NCI-H774 (cell line): ENCODE measurements at regions not wholly inside any gene's neighbourhood (a gene's known extent, or its start where the extent isn't known, plus 50 kb on each side); places are given as distances from the start of the nearest gene placed in this dataset.
A peak's percentile ranks its signal among the peaks of the same experiment; 100 is the strongest.

Experiments used
- DNase-seq: peaks from one replicate; lab custom pipeline; 2025; lab: John Stamatoyannopoulos, UW

DNA sequence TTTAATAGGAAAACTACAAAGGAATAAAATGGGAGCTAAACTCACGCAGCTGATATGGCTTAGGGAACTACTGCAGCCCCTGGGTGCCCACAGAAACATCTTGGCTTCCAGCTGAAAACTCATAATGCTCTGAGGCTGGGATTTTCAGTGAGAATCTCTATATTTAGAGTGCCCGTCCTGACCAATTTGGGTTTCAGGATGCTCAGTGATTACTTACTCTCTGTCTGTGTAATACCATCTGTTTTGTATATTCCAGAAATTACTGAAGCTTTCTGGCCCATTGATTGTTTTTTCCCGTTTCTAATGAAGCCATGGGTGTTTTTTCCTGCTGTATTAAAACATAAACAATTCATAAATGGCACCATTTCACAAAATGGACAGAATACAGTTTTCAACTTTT lies 50.6 kb upstream of the ZNF385D start:
- DNase-seq, result no peak

DNA sequence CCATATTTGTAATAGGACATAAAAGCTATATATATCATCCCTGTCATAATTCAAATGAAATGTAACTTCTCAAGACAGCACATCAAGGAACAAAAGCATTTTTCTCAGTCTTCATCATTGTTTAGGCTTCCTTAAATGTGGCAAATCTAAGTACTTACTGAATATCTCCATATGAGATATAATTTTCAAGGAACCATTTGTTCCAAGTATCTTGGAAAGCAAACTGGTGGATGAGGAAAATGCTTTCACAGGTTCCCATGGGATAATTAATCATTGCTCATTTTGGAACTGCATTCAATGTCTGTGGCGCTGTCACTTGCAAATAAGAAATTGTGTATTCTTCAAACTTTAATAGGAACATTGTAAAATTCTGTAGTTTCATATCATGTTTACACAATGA lies 52.6 kb upstream of the ZNF385D start:
- no peak for DNase-seq

DNA sequence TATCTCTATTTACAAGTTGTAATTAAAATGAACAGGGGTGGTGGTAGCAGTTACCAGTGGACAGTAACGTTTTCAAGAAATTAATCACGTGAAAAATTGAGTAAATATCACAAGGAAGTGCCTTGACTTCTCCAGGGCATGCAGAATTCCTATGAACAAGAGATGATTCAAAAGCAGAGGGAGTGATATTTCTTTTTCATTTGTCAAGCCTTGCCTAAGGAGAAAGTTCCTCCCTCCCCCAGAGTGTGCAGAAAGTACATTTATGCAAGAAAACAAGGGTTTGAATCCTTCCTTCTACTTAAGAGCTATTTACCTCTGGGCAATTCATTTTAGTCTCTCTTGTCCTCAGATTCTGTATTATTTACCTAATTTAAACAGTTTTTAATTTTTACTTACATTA lies 53.3 kb upstream of the ZNF385D start:
- no peak for DNase-seq

DNA sequence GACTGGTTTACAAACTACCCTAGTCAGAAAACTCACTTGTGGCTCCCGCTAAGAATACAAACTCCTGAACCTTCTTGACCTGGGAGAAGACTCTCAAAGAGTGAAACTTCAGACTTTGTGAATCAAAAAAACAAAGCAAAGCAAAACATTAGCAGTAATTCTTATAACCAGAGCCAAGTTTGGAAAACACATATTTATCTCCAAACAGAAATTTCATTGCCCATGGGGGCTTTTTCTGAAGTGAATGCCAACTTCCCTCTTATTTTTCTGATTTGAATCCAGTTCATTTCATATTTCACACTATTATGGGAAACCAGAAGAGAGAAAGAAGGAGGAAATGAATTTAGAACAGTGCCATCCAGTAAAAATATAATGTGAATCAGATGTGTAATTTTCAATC lies 55.7 kb upstream of the ZNF385D start:
- DNase-seq, result no peak

DNA sequence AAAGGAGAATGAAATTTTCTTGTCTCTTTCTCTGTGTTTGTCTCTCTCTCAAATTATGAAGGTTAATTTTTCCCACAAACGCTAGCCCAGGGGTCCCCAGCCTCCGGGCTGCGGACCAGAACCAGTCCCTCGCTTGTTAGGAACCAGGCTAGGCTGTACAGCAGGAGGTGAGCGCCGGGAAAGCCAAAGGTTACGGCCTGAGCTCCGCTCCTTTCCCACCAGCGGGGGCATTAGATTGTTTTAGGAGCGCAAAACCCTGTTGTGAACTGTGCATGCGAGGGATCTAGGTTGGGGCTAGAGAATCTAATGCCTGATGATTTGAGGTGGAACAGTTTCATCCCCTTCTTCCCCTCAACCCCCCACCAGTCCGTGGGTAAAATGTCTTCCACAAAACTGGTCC lies 74.7 kb upstream of the ZNF385D start:
- no peak for DNase-seq

DNA sequence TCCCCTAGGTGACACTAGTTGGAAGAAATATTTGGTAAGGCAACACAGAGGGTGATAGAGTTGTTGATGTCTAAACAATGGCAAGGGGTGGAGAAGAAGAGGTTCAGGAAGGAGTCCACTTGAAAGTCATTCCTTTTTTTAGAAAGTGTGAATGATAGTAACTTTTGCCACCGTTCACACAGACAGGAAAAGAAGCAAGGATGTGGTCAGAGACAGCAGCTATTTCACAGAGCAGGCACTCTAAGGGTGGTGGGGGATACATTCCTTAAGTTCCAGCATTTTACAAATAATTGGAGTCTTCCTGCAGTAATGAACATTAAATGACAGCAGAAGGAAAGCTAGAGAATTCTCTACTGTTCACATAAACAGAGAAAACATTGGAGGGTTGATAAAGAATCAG lies 75.4 kb upstream of the ZNF385D start:
- DNase-seq, result no peak

DNA sequence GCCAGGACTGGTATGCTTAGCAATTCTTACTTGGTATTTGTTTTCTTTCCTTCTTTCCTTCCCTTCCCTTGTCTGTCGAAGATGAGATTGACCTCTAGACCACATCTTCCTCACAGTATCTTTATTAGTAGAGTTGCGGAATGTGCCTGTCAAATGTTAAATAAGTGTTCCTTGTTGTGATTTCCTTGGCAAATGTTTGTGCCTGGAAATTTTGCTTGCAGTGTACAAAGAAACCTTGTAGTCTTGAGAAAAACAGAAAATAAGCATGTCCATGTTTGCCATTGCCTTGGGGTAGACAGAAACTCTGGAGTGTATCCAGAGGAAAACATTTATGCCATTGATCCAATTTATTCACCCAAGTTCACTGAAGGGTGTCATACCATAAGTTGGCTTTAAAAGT lies 79.5 kb upstream of the ZNF385D start:
- DNase-seq, result no peak

DNA sequence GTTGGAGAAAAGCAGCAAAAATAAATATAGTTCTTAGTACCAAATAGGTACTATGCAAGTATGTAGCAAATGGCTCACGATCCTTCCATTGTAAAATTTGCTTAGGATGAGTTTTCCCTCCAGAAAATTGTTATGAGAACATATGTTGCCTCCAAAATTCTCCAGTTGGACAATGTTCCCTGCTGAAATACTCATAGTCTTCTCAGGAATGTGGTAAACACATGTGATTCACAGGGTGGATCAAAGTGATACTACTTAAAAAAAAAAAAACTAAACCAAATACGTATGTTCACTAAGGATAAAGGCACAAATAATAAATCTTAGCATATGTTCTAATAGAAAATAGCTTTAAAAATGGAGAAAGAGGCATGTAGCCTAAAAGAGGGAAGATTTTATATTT lies 84.3 kb upstream of the ZNF385D start:
- no peak for DNase-seq

DNA sequence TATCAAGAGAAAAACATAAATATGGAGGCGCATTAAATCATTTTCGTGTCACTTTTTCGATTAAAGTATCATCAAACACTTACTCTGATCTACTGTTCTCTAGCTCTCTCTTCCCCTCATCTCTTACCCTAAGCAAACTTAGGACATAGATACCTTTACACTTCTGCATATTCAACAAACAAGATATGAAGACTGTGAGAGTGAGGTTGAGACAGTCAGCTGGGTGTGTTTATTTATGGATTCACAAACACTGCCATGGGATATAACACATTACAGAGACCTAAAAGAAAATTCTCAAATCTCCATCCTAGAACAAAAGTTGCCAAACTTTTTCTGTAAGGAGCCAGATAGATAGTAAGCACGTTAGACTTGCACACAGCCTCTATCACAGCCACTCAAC lies 85.2 kb upstream of the ZNF385D start:
- DNase-seq, result no peak

DNA sequence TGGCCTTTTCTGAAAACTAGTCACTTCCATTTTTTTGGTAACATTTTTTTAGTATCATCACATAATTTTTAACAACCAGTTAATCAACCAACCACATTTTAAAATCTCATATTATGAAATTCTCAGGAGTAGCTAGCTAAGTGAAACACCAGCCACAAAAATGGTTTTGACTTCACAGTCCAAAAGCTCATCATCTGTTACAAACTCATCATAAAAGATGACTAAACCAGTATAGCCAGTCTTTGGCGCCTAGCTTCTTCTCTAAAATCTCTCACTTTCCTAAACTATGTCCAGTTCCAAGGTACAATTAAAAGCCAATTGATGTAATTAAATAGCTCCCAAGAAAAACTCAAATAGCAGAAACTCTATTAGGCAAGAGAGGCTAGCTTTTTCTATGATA lies 88.2 kb upstream of the ZNF385D start:
- no peak for DNase-seq

DNA sequence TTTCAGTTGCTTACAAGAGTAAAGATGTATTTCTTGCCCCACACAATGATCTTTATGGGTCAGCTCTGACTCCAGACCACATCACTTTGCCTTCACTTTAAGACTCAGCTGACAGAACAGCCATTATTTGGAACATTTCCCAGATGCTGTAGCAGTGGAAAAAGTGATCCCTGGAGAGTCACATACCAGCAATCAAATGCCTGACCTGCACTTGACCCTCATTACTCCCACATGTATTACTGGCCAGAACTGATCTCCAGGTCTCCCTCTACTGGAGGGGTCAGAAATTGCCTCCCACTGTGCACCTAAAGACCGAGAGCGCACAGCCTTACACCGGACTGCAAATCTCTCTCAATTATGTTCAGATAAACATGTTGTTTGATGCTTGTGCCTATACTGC lies 88.6 kb upstream of the ZNF385D start:
- DNase-seq, result no peak

DNA sequence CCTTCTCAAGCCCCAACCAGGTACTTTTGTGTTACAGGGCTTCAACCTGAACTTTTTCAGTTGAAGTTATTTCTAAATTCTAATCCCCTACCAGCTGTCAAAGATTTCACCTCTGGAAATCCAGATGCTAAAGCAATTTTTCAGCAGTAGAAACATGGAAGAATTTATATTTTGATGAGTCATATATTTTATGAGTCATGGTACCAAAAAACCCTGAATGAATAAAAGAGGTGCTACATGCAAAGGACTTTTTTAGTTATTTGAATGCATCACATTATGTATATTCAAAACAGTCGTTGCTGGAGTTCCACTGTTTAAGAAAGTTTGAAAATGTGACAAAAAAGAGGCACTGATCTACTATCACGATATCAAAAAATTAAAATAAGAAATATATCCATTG lies 96.0 kb upstream of the ZNF385D start:
- no peak for DNase-seq

DNA sequence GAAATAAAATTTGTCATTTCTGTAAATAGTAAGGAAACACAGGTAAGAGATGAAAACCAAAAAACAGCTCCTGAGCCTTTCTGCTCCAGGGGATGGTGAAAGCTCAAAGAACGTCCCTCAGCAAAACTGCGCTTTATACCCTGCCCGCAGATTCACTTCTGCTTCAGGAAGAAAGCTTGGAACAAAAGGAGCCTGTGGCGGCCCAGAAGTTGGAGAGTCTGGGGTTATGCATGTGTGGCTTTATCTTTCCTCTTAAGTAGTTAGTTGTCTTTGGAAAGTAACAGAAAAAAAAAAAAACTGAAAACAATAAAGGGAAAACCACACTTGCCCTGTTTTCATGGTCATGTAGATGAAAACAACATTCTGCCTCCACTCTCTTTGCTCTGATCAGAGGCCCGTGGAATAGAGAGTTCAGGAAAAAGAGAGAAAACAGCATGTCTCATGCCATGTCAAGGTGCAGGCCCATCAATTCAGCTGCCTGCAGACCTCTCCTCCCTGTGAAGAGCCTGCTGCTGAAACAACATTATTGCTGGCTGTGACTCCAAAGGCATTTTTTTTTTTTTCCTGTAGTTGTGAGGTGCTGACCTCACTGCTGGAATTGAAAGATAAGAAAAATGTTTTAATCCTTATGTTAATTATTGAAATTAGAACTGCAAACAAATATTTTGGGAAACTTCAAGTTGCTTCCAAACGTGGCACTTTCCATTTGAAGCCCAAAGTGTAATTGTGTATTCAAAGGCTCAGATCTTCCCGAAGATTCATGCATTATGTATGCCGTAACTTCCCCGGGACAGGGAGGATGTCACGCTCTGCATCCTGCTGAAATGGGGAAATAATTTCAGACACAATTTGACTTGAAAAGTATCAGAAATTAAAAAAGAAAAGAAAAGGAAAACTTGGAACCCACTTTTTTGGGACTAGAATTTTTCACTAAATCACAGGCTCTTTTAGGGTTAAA lies 108.4 kb upstream of the ZNF385D start:
- no peak for DNase-seq

DNA sequence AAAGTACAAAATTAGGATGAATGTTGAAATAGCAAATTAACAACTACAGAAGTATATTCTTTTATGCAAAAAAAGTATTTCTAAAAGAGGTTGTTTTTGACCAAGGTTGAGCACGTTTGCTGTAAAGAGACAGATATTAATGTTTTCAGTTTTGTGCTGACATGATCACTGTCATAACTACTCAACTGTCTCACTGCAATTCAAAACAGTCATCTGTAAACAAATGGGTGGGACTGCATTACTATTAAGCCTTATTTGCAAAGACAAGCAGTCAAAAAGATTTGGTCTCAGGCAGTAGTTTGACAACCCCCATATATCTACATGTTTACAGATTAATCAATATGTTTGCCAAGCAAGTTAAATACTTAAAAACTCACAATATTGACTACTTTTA lies 109.1 kb upstream of the ZNF385D start:
- DNase-seq, result no peak

DNA sequence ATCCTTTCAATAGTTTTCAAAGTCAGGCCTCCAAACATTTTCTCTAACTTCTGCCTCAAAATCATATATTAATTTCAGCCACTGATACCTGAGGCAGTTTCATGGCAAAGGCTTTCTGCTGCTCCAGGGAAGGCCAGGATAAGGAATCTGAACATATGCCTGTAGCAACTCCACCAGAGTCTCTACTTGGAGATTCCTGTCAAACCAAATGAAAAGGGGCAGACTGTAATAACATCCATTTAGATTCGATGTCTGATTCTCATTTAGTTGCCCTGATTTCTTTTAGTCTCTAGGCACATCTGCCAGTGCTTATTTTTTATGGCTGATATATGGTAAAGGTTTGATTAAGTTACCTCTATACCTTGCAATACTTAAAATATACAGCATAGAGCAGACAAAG lies 109.6 kb upstream of the ZNF385D start:
- DNase-seq, result no peak

DNA sequence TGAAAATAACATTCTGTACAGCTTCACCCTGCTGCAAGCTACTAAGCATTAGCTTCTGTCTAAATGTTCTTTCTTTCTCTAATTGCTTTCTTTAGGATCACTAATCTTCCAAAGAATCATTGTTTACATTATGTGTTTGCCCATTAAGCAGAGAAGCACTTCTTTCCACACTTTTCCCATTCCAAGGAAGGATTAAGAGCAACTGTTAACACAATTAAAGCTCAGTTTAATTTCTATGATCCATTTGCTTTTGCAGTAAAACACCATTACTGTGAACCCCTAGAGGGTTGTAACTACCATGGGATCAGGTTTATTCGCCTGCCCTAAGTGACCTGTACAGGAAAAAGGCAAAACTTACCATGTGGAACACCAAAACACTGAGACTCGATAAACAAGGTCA lies 125.8 kb upstream of the ZNF385D start:
- DNase-seq, result no peak

DNA sequence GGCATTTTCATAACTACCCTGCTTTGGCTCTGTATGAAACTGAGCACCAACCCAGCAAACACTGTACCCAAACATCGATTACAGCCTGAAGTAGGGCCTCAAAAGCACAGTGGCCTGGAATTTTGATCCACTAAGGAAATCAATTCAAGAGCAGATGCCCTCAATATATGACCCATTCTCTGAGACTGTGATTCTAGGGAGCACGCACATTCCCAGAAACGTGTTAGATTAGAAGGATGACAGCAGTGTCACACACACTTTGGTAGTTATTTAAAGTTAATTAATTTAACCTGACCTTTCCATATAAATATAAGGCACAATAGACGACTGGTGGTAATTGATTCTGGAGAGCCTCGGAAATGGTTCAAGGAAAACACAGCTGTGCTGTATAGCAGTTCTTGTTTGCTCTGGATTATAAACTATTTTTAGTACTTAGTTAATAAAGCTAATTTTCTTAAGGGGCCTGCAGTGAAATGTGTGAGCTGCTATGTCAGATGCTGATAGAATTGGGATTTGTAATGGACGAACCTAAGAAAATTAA lies 126.3 kb upstream of the ZNF385D start:
- peak; percentile 48 for DNase-seq

DNA sequence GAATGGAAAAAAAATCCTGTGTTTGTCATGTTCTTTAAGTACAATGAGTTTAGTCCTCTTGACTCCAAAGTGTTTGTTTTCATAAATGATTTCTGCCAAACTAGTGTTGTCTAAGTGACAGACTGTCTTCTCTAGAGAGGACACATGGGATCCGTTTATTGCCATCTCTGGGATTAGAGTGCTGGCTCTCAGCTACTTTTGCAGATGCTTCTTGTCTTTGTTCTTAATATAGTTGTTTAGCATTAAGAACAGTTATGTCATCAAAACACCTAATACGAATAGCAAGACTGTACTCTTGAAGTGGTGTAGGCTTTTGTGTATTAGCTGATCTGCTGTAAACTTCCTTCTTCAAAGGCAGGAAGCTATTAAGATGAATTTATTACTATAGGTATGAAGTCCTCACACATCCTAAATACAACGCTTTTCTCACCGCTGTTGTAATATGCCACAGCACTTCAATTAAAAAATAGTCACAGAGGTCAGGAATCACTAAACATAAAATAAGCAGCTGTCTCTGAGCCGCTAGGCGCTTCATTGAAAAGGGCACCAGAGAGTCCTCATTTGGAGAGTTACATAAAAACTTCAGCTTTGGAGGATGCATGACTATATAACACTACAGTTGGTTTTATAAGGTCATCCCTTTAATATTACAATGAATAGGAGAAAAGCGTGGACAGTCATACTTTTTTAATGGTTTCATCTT lies 128.3 kb upstream of the ZNF385D start:
- DNase-seq, result no peak

DNA sequence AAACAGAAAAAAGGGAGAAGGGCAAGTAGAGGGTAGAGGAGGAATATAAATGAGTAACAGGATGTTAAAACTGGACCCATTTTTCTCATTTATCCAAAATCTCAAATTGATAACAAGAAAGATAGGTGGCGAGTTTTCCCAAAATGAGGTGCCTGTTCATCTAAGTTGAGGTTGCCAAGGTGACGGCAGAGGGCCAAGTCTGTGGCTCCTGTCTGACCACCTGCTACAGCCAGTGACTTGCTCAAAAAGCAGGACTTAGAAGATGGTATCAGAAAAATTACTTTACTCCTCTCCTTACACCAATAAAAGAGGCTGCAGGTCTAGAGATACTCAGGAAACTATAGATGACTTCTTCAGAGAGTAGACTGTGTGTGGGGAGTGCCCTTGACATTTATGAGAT lies 137.6 kb upstream of the ZNF385D start:
- no peak for DNase-seq

DNA sequence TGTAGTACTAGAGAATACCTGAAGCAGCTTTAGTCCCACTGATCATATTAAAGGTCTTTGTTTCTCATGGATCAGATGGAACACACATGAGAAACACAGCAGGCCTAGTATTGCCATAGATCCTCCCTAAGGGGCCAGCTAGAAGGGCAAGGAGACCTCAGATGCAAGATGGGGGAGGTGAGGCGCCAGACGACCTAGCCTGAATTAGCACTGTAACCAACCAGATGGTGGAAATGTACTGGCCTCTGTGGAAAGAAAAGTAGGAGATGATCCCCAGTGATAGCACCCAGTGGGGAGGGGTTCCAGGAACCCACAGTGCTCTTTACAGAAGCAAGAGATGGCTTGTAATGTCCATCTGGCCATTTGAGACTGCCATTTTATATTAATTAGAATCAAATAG lies 138.2 kb upstream of the ZNF385D start:
- no peak for DNase-seq

DNA sequence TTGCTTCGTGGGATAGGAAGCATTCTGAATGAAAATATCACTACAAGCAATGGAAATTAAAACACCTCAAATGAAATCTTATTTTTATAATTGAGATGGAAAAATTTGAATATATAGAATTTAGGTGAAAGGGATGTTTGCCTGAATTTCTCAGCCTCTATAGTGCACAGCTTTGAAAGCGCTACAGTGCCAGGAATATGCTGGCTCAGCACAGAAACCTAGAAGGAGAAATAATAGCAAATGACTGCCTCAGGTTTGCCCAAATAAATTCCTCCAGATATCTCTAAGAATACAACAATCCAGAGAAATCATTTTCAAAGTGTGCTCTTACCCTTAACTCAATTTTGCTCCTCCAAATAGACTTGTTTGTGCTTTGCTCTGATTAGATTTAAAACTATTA lies 141.1 kb upstream of the ZNF385D start:
- no peak for DNase-seq

DNA sequence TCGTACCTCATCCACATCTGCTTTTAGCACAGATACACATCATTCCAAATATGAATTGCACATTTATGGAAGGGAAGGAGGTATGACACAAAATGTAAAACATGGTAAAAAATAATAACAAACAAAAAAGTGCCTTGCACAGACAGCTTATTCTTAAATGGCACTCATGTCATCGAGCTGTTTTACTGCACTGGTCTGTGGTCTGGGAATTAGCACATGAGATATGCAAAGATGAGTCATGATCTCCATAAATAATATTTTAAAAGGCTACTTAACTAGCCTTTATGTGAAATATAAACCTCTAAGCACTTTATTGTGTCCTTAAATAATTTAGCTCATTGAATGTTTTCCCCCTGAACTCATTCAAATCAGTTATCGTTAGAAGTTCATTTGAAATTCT lies 142.2 kb upstream of the ZNF385D start:
- DNase-seq, result no peak
